ENCODE measurements at regions not wholly inside any gene's neighbourhood (a gene's known extent, or its start where the extent isn't known, plus 50 kb on each side); places are given as distances from the start of the nearest gene placed in this dataset.

GRCh38 chr4:59979061-59979460, 1221.1 kb upstream of the ADGRL3 start:
- intact Hi-C loops (cut with DNase I, micrococcal nuclease): no loop called here
- TF ChIP-seq CTCF (IDR thresholded peaks at IDR 0.05): no peak
- Histone ChIP-seq H3K4me1 (ENCODE audit: low read depth) (no peaks in the 10 kb centered on the region), H3K36me3 (ENCODE audit: low read depth) (no peaks in the 10 kb centered on the region), H3K9me3 (no peaks in the 10 kb centered on the region), H3K4me3 (no peak overlapping the region)
- DNase-seq (no peak), ATAC-seq (no peak)

GRCh38 chr4:59983852-59984251, 1216.3 kb upstream of the ADGRL3 start:
- H3K36me3 ChIP-seq (ENCODE audit: low read depth): no peaks in the 10 kb centered on the region
- no peak for TF ChIP-seq CTCF (IDR thresholded peaks at IDR 0.05)
- H3K4me3 ChIP-seq: no peak overlapping the region
- no peak for ATAC-seq
- H3K9me3 ChIP-seq: peaks cover 8% of the 10 kb centered on the region
- H3K4me1 ChIP-seq (ENCODE audit: low read depth): no peaks in the 10 kb centered on the region
- intact Hi-C loops (cut with DNase I, micrococcal nuclease): no loop called here
- DNase-seq: no peak

GRCh38 chr4:59987289-59987688, 1212.8 kb upstream of the ADGRL3 start:
- Histone ChIP-seq H3K9me3 (peaks cover 8% of the 10 kb centered on the region), H3K4me1 (ENCODE audit: low read depth) (no peaks in the 10 kb centered on the region), H3K36me3 (ENCODE audit: low read depth) (no peaks in the 10 kb centered on the region), H3K4me3 (no peak overlapping the region)
- no peak for TF ChIP-seq CTCF (IDR thresholded peaks at IDR 0.05)
- DNase-seq: no peak
- intact Hi-C loops (cut with DNase I, micrococcal nuclease): no loop called here
- no peak for ATAC-seq

- Histone ChIP-seq H3K4me1 (ENCODE audit: low read depth) (no peaks in the 10 kb centered on the region), H3K4me3 (no peak overlapping the region), H3K36me3 (ENCODE audit: low read depth) (no peaks in the 10 kb centered on the region), H3K9me3 (peaks cover 32% of the 10 kb centered on the region)
- intact Hi-C loops (cut with DNase I, micrococcal nuclease): no loop called here
- TF ChIP-seq CTCF (IDR thresholded peaks at IDR 0.05): no peak
- no peak for ATAC-seq
- no peak for DNase-seq
Measured at GRCh38 chr4:59994118-59994517, 1206.0 kb upstream of the ADGRL3 start.

GRCh38 chr4:60002603-60003337, 1197.4 kb upstream of the ADGRL3 start:
- Histone ChIP-seq H3K4me3 (no peak overlapping the region), H3K4me1 (ENCODE audit: low read depth) (no peaks in the 10 kb centered on the region), H3K9me3 (peaks cover 18% of the 10 kb centered on the region), H3K36me3 (ENCODE audit: low read depth) (no peaks in the 10 kb centered on the region)
- DNase-seq (no peak), ATAC-seq (no peak)
- intact Hi-C loops (cut with DNase I, micrococcal nuclease): no loop called here
- TF ChIP-seq CTCF (IDR thresholded peaks at IDR 0.05): no peak
